Right lobe of liver (tissue), 4 donors: ENCODE measurements at regions not wholly inside any gene's neighbourhood (a gene's known extent, or its start where the extent isn't known, plus 50 kb on each side); places are given as distances from the start of the nearest gene placed in this dataset.

Source experiments
- POLR2A ChIP-seq: fragments of 450-650 bp; IDR thresholded peaks from one replicate; pipeline ENCODE4 v1.6.1; 2017; ENCODE audit warnings: antibody characterized with exemption, mild to moderate bottlenecking
- TF ChIP-seq, protein P1 (sequence below), 4 donors: fragments of 200-600 bp in 3 of 4; fragments of 450-650 bp in 1 of 4; IDR thresholded peaks; one replicate each; pipeline versions ENCODE4 v1.5.1 to v1.8.0; 2016 to 2022; ENCODE audit warnings: antibody characterized with exemption in 4 of 4, mild to moderate bottlenecking in 2 of 4
- donor health status: DM: no; HTN: no; CAD: no.
- donor health status: DM: no; HTN: no; CAD: no.
- donor health status: DM: no; HTN: yes; CAD: no.

DNA sequence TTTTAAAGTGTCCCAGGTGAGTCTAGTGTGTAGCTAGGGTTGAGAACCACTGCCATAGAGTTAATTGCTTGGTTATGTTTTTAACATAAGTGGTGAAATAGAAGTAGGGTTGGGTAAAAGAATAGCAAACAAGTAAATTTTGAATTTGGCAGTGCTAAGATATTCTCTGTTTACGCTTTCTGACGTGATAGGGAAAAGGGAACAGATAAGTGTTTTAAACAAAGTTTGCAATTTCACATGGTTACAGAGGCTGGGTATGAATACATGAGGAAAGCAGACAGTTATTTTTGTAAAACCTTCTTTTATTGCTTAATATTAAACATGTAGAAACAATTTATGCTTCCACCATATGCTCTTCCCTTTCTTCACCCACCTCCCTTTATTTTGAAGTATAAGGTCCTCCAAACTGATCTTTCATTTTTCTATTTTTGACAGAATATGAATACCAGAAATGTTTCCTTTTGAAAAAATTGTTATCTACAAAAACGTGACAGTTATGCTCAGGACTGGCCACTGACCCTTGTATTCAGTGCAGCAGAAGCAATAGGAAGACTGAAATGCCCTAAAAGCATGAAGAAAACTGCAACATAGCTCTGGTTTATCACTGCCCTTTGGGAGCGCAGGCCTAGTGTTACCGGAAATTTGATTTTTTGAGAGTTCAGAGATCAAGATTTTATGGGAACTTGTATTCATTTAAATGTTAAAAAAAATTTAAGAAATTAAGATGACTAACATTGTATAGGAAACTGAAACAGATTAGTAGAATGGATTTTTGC is 214.4 kb upstream of the ARSJ start:
- TF ChIP-seq, protein P1, sequence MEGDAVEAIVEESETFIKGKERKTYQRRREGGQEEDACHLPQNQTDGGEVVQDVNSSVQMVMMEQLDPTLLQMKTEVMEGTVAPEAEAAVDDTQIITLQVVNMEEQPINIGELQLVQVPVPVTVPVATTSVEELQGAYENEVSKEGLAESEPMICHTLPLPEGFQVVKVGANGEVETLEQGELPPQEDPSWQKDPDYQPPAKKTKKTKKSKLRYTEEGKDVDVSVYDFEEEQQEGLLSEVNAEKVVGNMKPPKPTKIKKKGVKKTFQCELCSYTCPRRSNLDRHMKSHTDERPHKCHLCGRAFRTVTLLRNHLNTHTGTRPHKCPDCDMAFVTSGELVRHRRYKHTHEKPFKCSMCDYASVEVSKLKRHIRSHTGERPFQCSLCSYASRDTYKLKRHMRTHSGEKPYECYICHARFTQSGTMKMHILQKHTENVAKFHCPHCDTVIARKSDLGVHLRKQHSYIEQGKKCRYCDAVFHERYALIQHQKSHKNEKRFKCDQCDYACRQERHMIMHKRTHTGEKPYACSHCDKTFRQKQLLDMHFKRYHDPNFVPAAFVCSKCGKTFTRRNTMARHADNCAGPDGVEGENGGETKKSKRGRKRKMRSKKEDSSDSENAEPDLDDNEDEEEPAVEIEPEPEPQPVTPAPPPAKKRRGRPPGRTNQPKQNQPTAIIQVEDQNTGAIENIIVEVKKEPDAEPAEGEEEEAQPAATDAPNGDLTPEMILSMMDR (IDR thresholded peaks at IDR 0.05): no peak
- TF ChIP-seq POLR2A: no peak
